ENCODE measurements at regions not wholly inside any gene's neighbourhood (a gene's known extent, or its start where the extent isn't known, plus 50 kb on each side); places are given as distances from the start of the nearest gene placed in this dataset.

GRCh38 chr5:93665648-93666047 lies 75.8 kb downstream of the POU5F2 start:
- TF ChIP-seq, protein P1, sequence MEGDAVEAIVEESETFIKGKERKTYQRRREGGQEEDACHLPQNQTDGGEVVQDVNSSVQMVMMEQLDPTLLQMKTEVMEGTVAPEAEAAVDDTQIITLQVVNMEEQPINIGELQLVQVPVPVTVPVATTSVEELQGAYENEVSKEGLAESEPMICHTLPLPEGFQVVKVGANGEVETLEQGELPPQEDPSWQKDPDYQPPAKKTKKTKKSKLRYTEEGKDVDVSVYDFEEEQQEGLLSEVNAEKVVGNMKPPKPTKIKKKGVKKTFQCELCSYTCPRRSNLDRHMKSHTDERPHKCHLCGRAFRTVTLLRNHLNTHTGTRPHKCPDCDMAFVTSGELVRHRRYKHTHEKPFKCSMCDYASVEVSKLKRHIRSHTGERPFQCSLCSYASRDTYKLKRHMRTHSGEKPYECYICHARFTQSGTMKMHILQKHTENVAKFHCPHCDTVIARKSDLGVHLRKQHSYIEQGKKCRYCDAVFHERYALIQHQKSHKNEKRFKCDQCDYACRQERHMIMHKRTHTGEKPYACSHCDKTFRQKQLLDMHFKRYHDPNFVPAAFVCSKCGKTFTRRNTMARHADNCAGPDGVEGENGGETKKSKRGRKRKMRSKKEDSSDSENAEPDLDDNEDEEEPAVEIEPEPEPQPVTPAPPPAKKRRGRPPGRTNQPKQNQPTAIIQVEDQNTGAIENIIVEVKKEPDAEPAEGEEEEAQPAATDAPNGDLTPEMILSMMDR (IDR thresholded peaks at IDR 0.05 in 4 of 5, conservative IDR thresholded peaks at IDR 0.05 in 1 of 5): no peak
- no peak for TF ChIP-seq POLR2A (IDR thresholded peaks at IDR 0.05)

Data from gastrocnemius medialis (tissue), 4 donors.